Ishikawa (cell line): ENCODE measurements at regions not wholly inside any gene's neighbourhood (a gene's known extent, or its start where the extent isn't known, plus 50 kb on each side); places are given as distances from the start of the nearest gene placed in this dataset.

Source experiments
- CEBPB ChIP-seq: IDR thresholded peaks from 2 replicates; pipeline ENCODE4 v1.6.1; 2012
- CREB1 ChIP-seq: IDR thresholded peaks from 2 replicates; pipeline ENCODE4 v1.6.1; 2012; ENCODE audit warnings: low read depth
- EGR1 ChIP-seq: IDR thresholded peaks from 2 replicates; pipeline ENCODE4 v1.6.1; 2012
- EP300 ChIP-seq: IDR thresholded peaks from 2 replicates; pipeline ENCODE4 v1.6.1; 2012; ENCODE audit warnings: borderline replicate concordance
- FOXM1 ChIP-seq: IDR thresholded peaks from 2 replicates; pipeline ENCODE4 v1.6.1; 2012; ENCODE audit warnings: low read depth, borderline replicate concordance
- NFIC ChIP-seq: IDR thresholded peaks from 2 replicates; pipeline ENCODE4 v1.6.1; 2012
- RAD21 ChIP-seq: IDR thresholded peaks from 2 replicates; pipeline ENCODE4 v1.6.1; 2012; ENCODE audit warnings: low read depth
- TAF1 ChIP-seq: IDR thresholded peaks from 2 replicates; pipeline ENCODE4 v1.6.1; 2012; ENCODE audit warnings: low read depth, mild to moderate bottlenecking
- TCF12 ChIP-seq: IDR thresholded peaks from 2 replicates; pipeline ENCODE4 v1.6.1; 2012; ENCODE audit warnings: low read depth
- TEAD4 ChIP-seq: IDR thresholded peaks from 2 replicates; pipeline ENCODE4 v1.6.1; 2012
- YY1 ChIP-seq: IDR thresholded peaks from 2 replicates; pipeline ENCODE4 v1.6.1; 2012; ENCODE audit warnings: low read depth
- ZBTB7A ChIP-seq: IDR thresholded peaks from 2 replicates; pipeline ENCODE4 v1.6.1; 2012; ENCODE audit warnings: low read depth
- TF ChIP-seq, protein P1 (sequence below): IDR thresholded peaks from 2 replicates; pipeline ENCODE4 v1.6.1; 2012; ENCODE audit warnings: low read depth, mild to moderate bottlenecking
- TF ChIP-seq, protein P2 (sequence below): IDR thresholded peaks from 2 replicates; pipeline ENCODE4 v1.6.1; 2012
- TF ChIP-seq, protein P3 (sequence below): IDR thresholded peaks from 2 replicates; pipeline ENCODE4 v1.6.1; 2012

DNA sequence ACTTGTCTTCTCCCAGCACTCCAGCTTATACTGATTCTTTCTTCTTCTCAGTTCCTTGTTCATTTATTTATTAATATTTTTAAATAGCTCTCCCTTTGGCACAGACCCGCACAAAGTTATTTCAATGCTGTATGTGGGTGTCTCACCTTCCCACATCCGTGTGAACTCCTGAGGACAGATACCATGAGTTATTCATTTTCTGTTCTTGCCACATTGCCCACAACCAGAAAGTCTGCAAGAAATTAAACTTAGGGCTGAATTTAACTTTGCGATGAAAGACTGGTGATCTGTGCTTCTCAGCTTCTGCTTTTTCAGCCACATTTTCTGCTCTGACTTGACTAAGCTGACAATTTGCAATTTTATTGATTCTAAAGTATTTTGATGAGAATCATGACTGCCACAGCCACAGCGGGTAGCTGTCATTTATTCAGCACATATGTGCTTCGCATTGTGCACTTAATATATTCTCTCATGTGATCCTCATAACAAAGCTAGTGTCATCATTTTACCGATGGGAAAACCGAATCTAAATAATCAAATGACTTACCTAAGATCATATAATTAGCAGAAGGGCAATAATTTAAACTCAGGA is 569.8 kb downstream of the EDEM1 start:
- TF ChIP-seq CEBPB (no peak), FOXM1 (no peak), TCF12 (no peak), YY1 (no peak), NFIC (no peak), RAD21 (no peak), EGR1 (no peak), EP300 (no peak), ZBTB7A (no peak), TAF1 (no peak), CREB1 (no peak)
- TF ChIP-seq, protein P1, sequence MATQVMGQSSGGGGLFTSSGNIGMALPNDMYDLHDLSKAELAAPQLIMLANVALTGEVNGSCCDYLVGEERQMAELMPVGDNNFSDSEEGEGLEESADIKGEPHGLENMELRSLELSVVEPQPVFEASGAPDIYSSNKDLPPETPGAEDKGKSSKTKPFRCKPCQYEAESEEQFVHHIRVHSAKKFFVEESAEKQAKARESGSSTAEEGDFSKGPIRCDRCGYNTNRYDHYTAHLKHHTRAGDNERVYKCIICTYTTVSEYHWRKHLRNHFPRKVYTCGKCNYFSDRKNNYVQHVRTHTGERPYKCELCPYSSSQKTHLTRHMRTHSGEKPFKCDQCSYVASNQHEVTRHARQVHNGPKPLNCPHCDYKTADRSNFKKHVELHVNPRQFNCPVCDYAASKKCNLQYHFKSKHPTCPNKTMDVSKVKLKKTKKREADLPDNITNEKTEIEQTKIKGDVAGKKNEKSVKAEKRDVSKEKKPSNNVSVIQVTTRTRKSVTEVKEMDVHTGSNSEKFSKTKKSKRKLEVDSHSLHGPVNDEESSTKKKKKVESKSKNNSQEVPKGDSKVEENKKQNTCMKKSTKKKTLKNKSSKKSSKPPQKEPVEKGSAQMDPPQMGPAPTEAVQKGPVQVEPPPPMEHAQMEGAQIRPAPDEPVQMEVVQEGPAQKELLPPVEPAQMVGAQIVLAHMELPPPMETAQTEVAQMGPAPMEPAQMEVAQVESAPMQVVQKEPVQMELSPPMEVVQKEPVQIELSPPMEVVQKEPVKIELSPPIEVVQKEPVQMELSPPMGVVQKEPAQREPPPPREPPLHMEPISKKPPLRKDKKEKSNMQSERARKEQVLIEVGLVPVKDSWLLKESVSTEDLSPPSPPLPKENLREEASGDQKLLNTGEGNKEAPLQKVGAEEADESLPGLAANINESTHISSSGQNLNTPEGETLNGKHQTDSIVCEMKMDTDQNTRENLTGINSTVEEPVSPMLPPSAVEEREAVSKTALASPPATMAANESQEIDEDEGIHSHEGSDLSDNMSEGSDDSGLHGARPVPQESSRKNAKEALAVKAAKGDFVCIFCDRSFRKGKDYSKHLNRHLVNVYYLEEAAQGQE, result no peak

DNA sequence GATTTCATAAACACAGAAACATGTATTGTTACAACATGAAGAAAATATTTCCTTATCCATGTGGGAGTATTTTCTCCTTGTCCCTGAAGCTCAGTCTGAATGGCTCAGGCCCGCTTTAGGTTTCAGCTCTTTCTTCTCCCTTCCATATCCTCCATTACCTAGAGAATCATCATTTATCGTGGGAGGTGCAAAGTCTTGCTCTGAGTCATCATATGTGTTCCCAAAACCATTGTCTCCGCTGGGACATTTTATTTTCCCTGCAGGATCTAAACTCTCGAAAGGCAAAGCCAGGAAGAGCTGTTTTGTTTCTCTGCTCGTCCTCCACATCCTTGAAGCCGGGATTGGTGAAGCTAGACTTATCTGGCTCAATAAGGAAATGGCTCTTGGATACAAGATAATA is 571.2 kb downstream of the EDEM1 start:
- no peak for TF ChIP-seq ZBTB7A
- no peak for TF ChIP-seq TEAD4
- TF ChIP-seq CEBPB, result no peak
- no peak for TF ChIP-seq NFIC
- no peak for TF ChIP-seq TCF12
- no peak for TF ChIP-seq YY1
- no peak for TF ChIP-seq RAD21
- TF ChIP-seq TAF1, result no peak
- TF ChIP-seq, protein P2, sequence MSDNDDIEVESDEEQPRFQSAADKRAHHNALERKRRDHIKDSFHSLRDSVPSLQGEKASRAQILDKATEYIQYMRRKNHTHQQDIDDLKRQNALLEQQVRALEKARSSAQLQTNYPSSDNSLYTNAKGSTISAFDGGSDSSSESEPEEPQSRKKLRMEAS, result no peak
- TF ChIP-seq FOXM1, result no peak
- TF ChIP-seq, protein P1, result no peak
- no peak for TF ChIP-seq EGR1
- no peak for TF ChIP-seq EP300
- TF ChIP-seq, protein P3, sequence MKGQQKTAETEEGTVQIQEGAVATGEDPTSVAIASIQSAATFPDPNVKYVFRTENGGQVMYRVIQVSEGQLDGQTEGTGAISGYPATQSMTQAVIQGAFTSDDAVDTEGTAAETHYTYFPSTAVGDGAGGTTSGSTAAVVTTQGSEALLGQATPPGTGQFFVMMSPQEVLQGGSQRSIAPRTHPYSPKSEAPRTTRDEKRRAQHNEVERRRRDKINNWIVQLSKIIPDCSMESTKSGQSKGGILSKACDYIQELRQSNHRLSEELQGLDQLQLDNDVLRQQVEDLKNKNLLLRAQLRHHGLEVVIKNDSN, result no peak
- TF ChIP-seq CREB1, result no peak

DNA sequence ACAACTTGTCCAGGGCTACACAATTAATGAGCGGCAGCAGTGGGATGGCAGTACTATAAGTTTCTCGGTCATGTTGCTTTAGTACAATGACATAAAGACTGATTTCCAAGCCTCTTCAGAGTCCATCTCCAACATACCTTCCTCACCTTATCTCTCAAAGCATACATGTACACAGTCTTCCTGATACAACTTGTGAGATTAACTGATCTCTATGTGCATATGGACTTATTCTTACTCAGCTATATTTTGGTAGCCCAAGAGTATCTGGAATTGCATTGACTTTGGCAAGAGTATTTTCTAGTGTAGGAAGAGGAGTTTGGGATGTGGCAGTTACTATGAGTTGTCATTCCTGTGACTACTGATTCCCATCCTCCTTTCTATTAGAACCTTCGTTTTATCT is 575.0 kb downstream of the EDEM1 start:
- TF ChIP-seq EGR1 (no peak), EP300 (no peak), FOXM1 (no peak), TAF1 (no peak), TCF12 (no peak), YY1 (no peak)

DNA sequence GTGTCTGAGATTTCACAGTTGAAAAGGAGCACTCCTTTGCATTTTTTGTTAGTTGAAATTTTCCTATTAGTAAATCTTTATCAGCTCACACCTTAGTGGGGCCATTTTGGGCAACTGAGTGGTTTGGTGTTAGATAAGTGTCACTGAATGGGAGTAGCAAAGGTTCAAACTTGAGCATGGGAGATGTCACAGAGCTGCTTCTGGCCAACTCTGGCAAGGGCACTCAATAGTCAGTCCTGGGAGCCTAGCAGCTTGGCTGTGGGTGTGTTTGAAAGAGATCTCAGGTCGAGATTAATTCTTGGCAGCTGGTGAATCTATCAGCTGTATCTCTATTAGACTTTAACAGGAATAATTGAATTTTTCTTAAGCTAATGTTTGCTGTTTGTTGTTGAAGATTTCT is 579.3 kb downstream of the EDEM1 start:
- TF ChIP-seq ZBTB7A (no peak), YY1 (no peak), FOXM1 (no peak), TAF1 (no peak), CREB1 (no peak), RAD21 (no peak), EGR1 (no peak), TCF12 (no peak), CEBPB (no peak)
- TF ChIP-seq, protein P1, result no peak
- TF ChIP-seq, protein P3, result no peak

DNA sequence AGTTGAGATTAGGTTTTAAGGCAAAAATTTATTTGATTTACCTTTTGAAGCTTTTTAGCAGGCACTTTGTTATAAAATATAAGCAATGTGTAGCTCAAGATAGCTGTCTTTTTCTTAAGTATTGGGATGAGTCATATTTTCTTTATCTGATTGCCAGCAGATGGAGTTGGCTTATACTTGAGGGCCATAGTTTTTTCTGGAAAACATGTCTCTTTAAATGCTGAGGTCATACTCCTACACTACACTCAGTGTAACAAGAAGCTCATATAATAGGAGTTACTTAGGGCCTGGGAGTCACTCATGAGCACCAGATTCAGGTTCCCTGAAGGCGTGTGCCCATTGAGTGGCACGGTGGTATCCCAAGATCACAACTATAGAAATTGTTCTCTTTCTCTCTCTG is 579.8 kb downstream of the EDEM1 start:
- TF ChIP-seq NFIC (no peak), TCF12 (no peak), EGR1 (no peak), CREB1 (no peak), YY1 (no peak), TEAD4 (no peak), CEBPB (no peak), TAF1 (no peak), FOXM1 (no peak), EP300 (no peak), RAD21 (no peak), ZBTB7A (no peak)
- TF ChIP-seq, protein P3, result no peak
- TF ChIP-seq, protein P2, result no peak
- TF ChIP-seq, protein P1, result no peak
